ENCODE measurements at regions not wholly inside any gene's neighbourhood (a gene's known extent, or its start where the extent isn't known, plus 50 kb on each side); places are given as distances from the start of the nearest gene placed in this dataset.
A peak's percentile ranks its signal among the peaks of the same experiment; 100 is the strongest.

DNA sequence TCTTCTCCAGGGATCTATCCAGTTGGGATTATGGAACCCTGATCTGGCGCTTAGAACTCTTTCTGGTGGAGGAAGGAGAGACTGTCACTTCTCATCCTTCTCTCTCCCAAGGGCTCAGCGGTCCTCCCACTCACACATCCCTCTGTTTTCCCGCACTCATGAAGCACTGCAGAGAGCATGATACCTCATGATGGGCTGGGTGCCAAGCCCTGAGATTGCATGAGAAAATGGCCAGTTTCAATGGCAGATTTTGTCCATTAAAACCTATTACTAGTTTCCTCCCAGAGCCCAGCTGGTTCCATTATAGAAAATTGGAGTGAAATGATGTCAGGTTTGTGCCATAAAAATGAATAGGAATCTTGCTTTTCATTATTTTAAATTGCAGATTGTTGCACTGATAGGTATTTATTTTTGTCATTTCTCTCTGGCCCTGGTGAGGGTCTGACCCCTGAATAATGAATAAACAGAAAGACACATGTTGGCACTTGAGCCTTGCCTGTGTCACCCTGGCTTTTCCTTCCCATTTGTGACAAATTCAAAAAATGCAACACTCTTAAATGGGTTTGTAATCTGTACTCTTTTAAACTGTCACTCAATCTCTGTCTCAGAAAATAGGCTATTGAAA, 1151.1 kb downstream of the TYW1 start:
- Histone ChIP-seq H3K4me1 (replicated peaks in 1 of 4; ENCODE audit: control insufficient read depth in 3 of 4, insufficient read depth in 4 of 4, low read length in 3 of 4) (no peaks in the 10 kb centered on the region), H2BK12ac (ENCODE audit: low read depth, low read length) (no peak overlapping the region), H3K36me3 (ENCODE audit: control insufficient read depth in 2 of 4, insufficient read depth in 4 of 4, low read length in 3 of 4) (no peaks in the 10 kb centered on the region), H4K8ac (ENCODE audit: extremely low read depth, insufficient read depth, low read length) (no peak overlapping the region), H3K9me3 (ENCODE audit: insufficient read depth in 2 of 2, low read depth in 1 of 2, low read length in 1 of 2) (peaks cover 3 to 4% of the 10 kb centered on the region in 2 experiments; a peak in 1 of 4 replicates), H3K4me3 (ENCODE audit: extremely low read depth in 1 of 4, insufficient read depth in 2 of 4, low read depth in 3 of 4, low read length in 4 of 4) (no peak overlapping the region), H3K9ac (replicated peaks in 1 of 4; ENCODE audit: extremely low read depth in 1 of 4, low read depth in 3 of 4, low read length in 3 of 4) (no peak overlapping the region), H3K18ac (ENCODE audit: extremely low read depth, low read length) (no peak overlapping the region), H4K91ac (replicated peaks; ENCODE audit: insufficient read length, low read length) (no peak overlapping the region), H2BK120ac (replicated peaks; ENCODE audit: low read depth, low read length) (no peak overlapping the region), H3K23ac (ENCODE audit: insufficient read length) (no peak overlapping the region), H3K79me2 (ENCODE audit: control insufficient read depth in 1 of 2, insufficient read depth in 2 of 2, low read length in 2 of 2) (no peaks in the 10 kb centered on the region), H3K14ac (ENCODE audit: insufficient read length) (no peak overlapping the region), H3K27me3 (replicated peaks in 1 of 4; ENCODE audit: control insufficient read depth in 3 of 4, extremely low read depth in 1 of 4, insufficient read depth in 3 of 4, low read length in 3 of 4) (no peaks in the 10 kb centered on the region), H3K4ac (replicated peaks; ENCODE audit: insufficient read length, low read depth, low read length) (no peak overlapping the region), H3K56ac (replicated peaks; ENCODE audit: insufficient read length, low read depth, low read length) (no peak overlapping the region), H4K5ac (ENCODE audit: insufficient read length, low read depth, low read length) (no peak overlapping the region), H3K23me2 (ENCODE audit: low read depth, low read length) (no peaks in the 10 kb centered on the region), H2BK15ac (ENCODE audit: low read length) (no peak overlapping the region), H2BK20ac (ENCODE audit: low read length) (no peak overlapping the region), H4K20me1 (replicated peaks in 1 of 2; ENCODE audit: control insufficient read depth in 1 of 2, insufficient read depth in 2 of 2, low read length in 2 of 2) (no peaks in the 10 kb centered on the region), H2AFZ (ENCODE audit: low read length) (peak overlapping the region; percentile 12; the same call in 1 of the 2 replicates), H3K27ac (ENCODE audit: low read depth, low read length) (no peak overlapping the region), H2AK5ac (ENCODE audit: low read depth, low read length) (no peak overlapping the region), H3K4me2 (ENCODE audit: insufficient read depth in 1 of 2, low read depth in 2 of 2, low read length in 2 of 2) (no peak overlapping the region), H2BK5ac (ENCODE audit: low read depth, low read length) (no peak overlapping the region), H3K79me1 (ENCODE audit: low read depth, low read length) (no peaks in the 10 kb centered on the region)
- CTCF ChIA-PET (ENCODE audit: partially characterized antibody), result no interaction called here
- WGBS, 2 experiments (ENCODE audit: extremely low coverage in 1 of 2, insufficient coverage in 1 of 2, insufficient read length in 1 of 2, insufficient replicate concordance in 2 of 2, low coverage in 1 of 2, low lambda C conversion rate in 2 of 2, missing lambda C conversion rate in 1 of 2), result 100% methylated on average over 3 of the region's 3 CpGs; no CpG with 5 or more reads in 1 of the 2 experiments
- POLR2A ChIA-PET (ENCODE audit: partially characterized antibody), result no interaction called here
- no peak for DNase-seq (ENCODE audit: low read depth in 1 of 2, low spot score in 2 of 2)
- FAIRE-seq, result no peak
- TF ChIP-seq CBX5 (IDR thresholded peaks at IDR 0.05; ENCODE audit: low read depth, low read length) (no peak), CEBPB (IDR thresholded peaks at IDR 0.05; ENCODE audit: low read depth, low read length) (no peak), GABPA (IDR thresholded peaks at IDR 0.05; ENCODE audit: borderline replicate concordance, insufficient read depth, low read length) (no peak), RXRA (IDR thresholded peaks at IDR 0.05; ENCODE audit: insufficient read depth, low read depth, low read length) (no peak), GTF2F1 (IDR thresholded peaks at IDR 0.05; ENCODE audit: borderline replicate concordance, low read depth, low read length) (no peak), KDM1A (IDR thresholded peaks at IDR 0.05; ENCODE audit: borderline replicate concordance, low read length) (no peak), KDM4A (IDR thresholded peaks at IDR 0.05; ENCODE audit: low read depth, low read length, severe bottlenecking) (no peak)
- TF ChIP-seq, protein P1, sequence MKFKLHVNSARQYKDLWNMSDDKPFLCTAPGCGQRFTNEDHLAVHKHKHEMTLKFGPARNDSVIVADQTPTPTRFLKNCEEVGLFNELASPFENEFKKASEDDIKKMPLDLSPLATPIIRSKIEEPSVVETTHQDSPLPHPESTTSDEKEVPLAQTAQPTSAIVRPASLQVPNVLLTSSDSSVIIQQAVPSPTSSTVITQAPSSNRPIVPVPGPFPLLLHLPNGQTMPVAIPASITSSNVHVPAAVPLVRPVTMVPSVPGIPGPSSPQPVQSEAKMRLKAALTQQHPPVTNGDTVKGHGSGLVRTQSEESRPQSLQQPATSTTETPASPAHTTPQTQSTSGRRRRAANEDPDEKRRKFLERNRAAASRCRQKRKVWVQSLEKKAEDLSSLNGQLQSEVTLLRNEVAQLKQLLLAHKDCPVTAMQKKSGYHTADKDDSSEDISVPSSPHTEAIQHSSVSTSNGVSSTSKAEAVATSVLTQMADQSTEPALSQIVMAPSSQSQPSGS (IDR thresholded peaks at IDR 0.05; ENCODE audit: low read length), result no peak
- TF ChIP-seq, protein P2, sequence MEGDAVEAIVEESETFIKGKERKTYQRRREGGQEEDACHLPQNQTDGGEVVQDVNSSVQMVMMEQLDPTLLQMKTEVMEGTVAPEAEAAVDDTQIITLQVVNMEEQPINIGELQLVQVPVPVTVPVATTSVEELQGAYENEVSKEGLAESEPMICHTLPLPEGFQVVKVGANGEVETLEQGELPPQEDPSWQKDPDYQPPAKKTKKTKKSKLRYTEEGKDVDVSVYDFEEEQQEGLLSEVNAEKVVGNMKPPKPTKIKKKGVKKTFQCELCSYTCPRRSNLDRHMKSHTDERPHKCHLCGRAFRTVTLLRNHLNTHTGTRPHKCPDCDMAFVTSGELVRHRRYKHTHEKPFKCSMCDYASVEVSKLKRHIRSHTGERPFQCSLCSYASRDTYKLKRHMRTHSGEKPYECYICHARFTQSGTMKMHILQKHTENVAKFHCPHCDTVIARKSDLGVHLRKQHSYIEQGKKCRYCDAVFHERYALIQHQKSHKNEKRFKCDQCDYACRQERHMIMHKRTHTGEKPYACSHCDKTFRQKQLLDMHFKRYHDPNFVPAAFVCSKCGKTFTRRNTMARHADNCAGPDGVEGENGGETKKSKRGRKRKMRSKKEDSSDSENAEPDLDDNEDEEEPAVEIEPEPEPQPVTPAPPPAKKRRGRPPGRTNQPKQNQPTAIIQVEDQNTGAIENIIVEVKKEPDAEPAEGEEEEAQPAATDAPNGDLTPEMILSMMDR (IDR thresholded peaks at IDR 0.05; ENCODE audit: control extremely low read depth in 1 of 3, insufficient read depth in 1 of 3, low read depth in 1 of 3, low read length in 3 of 3), result no peak

All from H1 (cell line).